ENCODE measurements at regions not wholly inside any gene's neighbourhood (a gene's known extent, or its start where the extent isn't known, plus 50 kb on each side); places are given as distances from the start of the nearest gene placed in this dataset.

DNA sequence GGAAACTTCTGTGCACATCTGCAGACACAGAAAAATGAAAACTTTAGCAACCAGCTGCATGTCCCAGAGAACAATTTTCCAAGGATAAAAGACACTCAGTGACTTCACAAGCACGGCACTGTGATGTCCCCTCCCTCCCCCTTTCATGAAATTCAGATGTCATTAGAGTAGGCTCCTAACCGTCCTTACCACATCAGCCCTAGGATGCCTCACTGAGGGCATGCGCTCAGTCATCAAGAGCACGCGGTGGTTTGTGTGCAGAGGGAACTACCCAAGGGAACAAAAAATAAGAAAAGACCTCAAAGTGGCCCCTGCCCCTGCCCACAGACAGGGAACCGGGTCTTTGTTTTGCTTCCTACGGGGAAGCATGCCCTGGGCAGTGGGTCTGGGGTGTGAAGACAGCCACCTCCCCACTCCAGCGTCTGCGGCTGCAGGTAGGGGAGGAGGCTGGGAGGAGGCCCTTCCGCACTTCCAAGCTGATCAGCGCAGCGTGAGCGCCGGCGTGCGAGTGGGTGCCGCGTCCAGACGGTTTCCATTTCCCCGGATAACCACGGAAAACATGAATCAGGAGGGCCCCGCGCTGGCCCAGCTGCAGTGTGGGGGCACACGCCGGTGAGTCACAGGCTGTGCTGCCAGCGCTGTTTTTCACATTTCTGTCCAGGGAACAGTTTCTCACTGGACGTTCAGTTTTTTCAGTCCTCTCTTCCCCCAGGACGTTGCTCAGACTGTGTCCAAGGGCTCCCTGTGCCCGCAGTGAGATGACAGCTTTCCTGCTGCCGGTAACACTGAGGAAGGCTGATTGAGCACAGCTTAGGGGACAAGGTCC lies 70.6 kb downstream of the COPS8 start:
- Mint-ChIP-seq H3K27me3 (ENCODE audit: low read depth in 3 of 3) (peaks cover 16 to 33% (median 21%) of the 10 kb centered on the region in 3 donors), H3K4me3 (peak overlapping the region in 1 of 2 donors; percentile 18), H3K36me3 (no peaks in the 10 kb centered on the region), H3K9me3 (no peaks in the 10 kb centered on the region), H3K4me1 (no peaks in the 10 kb centered on the region), H3K27ac (no peak overlapping the region)
- H3K9me3 ChIP-seq (replicated peaks in 1 of 2; ENCODE audit: control insufficient read depth in 1 of 2, insufficient read depth in 1 of 2, low read length in 2 of 2) = no peaks in the 10 kb centered on the region
- WGBS (ENCODE audit: insufficient coverage) = 47% methylated on average over 23 of the region's 30 CpGs
- H4K20me1 ChIP-seq (ENCODE audit: insufficient read depth, low read length) = no peaks in the 10 kb centered on the region
- H3K27ac ChIP-seq (ENCODE audit: low read depth in 1 of 2, low read length in 2 of 2) = no peak overlapping the region
- no peaks in the 10 kb centered on the region for H3K79me2 ChIP-seq (ENCODE audit: insufficient read depth, low read length)
- no peak overlapping the region for H3K9ac ChIP-seq (ENCODE audit: insufficient read depth, low read length, poor library complexity, severe bottlenecking)
- TF ChIP-seq, protein P1, sequence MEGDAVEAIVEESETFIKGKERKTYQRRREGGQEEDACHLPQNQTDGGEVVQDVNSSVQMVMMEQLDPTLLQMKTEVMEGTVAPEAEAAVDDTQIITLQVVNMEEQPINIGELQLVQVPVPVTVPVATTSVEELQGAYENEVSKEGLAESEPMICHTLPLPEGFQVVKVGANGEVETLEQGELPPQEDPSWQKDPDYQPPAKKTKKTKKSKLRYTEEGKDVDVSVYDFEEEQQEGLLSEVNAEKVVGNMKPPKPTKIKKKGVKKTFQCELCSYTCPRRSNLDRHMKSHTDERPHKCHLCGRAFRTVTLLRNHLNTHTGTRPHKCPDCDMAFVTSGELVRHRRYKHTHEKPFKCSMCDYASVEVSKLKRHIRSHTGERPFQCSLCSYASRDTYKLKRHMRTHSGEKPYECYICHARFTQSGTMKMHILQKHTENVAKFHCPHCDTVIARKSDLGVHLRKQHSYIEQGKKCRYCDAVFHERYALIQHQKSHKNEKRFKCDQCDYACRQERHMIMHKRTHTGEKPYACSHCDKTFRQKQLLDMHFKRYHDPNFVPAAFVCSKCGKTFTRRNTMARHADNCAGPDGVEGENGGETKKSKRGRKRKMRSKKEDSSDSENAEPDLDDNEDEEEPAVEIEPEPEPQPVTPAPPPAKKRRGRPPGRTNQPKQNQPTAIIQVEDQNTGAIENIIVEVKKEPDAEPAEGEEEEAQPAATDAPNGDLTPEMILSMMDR (IDR thresholded peaks at IDR 0.05) = no peak
- peaks cover 0 to 3% of the 10 kb centered on the region in 2 donors for H3K27me3 ChIP-seq (ENCODE audit: control insufficient read depth in 2 of 2, insufficient read depth in 2 of 2, low read length in 2 of 2)
- DNase-seq = no peak
- H3K4me1 ChIP-seq (ENCODE audit: control insufficient read depth in 1 of 2, insufficient read depth in 2 of 2, low read length in 2 of 2) = no peaks in the 10 kb centered on the region
- intact Hi-C loops (cut with micrococcal nuclease) = loop anchor here in 1 of 2 donors (10.0 kb wide), 1 partner anchor 319 kb away; no protein-coding TSS in a partner anchor
- H3K4me2 ChIP-seq (replicated peaks; ENCODE audit: extremely low read depth, low read length, poor library complexity, severe bottlenecking) = no peak overlapping the region
- no peak overlapping the region for H3K4me3 ChIP-seq (replicated peaks in 1 of 3; ENCODE audit: low read depth in 2 of 3, low read length in 3 of 3)
- no peaks in the 10 kb centered on the region for H3K36me3 ChIP-seq (replicated peaks in 1 of 2; ENCODE audit: control insufficient read depth in 1 of 2, insufficient read depth in 2 of 2, low read length in 2 of 2)
- no peak overlapping the region for H2AFZ ChIP-seq (ENCODE audit: insufficient read depth, low read depth, low read length, poor library complexity, severe bottlenecking)

DNA sequence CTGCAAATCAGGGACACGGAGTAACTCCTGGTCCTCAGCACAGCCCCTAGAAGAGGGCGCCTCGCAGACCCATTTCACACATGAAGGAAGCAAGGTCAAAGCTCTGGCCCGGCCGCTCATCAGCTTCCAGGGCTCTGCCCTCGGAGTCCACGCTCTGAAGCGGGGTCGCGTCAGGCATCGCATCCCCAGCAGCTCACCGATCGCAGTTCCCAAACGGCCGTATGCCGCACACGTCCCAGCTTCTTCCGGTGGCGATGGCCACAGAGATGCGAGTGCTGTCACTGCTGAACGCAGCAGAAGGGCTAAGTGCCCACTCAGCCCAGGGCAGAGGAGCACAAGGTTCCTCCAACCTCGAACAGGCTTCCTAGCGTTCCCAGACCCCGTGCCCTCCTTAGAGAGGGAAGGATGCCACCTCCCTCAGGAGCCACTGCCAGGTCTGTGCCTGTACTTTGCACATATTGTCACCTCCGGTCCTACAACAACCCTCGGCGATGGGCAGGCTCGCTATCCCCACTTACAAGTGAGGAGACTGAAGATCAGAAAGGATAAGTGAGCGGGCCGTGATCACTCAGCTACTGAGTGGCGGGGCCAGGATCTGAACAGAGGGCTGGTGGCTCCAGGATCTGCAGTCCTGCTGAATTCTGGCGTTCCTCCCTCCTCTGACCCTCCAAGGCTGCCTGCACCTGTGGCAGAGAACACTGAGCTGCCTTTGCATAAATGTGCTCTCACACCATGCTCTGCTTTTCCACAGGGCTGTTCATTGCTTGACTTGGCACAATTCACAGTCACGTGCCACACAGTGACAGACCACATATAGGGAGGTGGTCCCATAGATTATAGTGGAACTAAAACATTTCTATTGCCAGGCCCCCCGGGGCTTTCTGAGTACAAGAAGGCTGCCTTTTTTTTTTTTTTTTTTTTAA lies 71.4 kb downstream of the COPS8 start:
- Histone ChIP-seq H3K9ac (ENCODE audit: insufficient read depth, low read length, poor library complexity, severe bottlenecking) (no peak overlapping the region), H4K20me1 (ENCODE audit: insufficient read depth, low read length) (no peaks in the 10 kb centered on the region), H2AFZ (ENCODE audit: insufficient read depth, low read depth, low read length, poor library complexity, severe bottlenecking) (no peak overlapping the region), H3K9me3 (replicated peaks in 1 of 2; ENCODE audit: control insufficient read depth in 1 of 2, insufficient read depth in 1 of 2, low read length in 2 of 2) (no peaks in the 10 kb centered on the region), H3K27ac (ENCODE audit: low read depth in 1 of 2, low read length in 2 of 2) (no peak overlapping the region), H3K4me1 (ENCODE audit: control insufficient read depth in 1 of 2, insufficient read depth in 2 of 2, low read length in 2 of 2) (no peaks in the 10 kb centered on the region), H3K4me2 (replicated peaks; ENCODE audit: extremely low read depth, low read length, poor library complexity, severe bottlenecking) (no peak overlapping the region), H3K4me3 (replicated peaks in 1 of 3; ENCODE audit: low read depth in 2 of 3, low read length in 3 of 3) (no peak overlapping the region), H3K36me3 (replicated peaks in 1 of 2; ENCODE audit: control insufficient read depth in 1 of 2, insufficient read depth in 2 of 2, low read length in 2 of 2) (no peaks in the 10 kb centered on the region), H3K79me2 (ENCODE audit: insufficient read depth, low read length) (no peaks in the 10 kb centered on the region), H3K27me3 (ENCODE audit: control insufficient read depth in 2 of 2, insufficient read depth in 2 of 2, low read length in 2 of 2) (peaks cover 0 to 3% of the 10 kb centered on the region in 2 donors)
- Mint-ChIP-seq H3K4me3 (peak overlapping the region in 1 of 2 donors; percentile 35), H3K4me1 (no peaks in the 10 kb centered on the region), H3K27me3 (ENCODE audit: low read depth in 3 of 3) (peaks cover 15 to 31% (median 22%) of the 10 kb centered on the region in 3 donors), H3K27ac (no peak overlapping the region), H3K36me3 (no peaks in the 10 kb centered on the region), H3K9me3 (no peaks in the 10 kb centered on the region)
- 91% methylated on average over 32 of the region's 34 CpGs for WGBS (ENCODE audit: insufficient coverage)
- DNase-seq = no peak
- intact Hi-C loops (cut with micrococcal nuclease) = loop anchor here in 1 of 2 donors (10.0 kb wide), 1 partner anchor 318 kb away; no protein-coding TSS in a partner anchor
- TF ChIP-seq, protein P1 (IDR thresholded peaks at IDR 0.05) = no peak
